Ovary (tissue), 3 donors: ENCODE measurements at regions not wholly inside any gene's neighbourhood (a gene's known extent, or its start where the extent isn't known, plus 50 kb on each side); places are given as distances from the start of the nearest gene placed in this dataset.

ENCODE experiments used
- CTCF ChIP-seq, 3 donors: fragments of 450-650 bp in 2 of 3; fragments of 200-600 bp in 1 of 3; IDR thresholded peaks; one replicate each; pipeline versions ENCODE4 v1.5.1 to v1.8.0; 2016 to 2022; ENCODE audit warnings: antibody characterized with exemption in 3 of 3, mild to moderate bottlenecking in 1 of 3
- POLR2A ChIP-seq: fragments of 450-650 bp; IDR thresholded peaks from one replicate; pipeline ENCODE4 v1.6.1; 2017; ENCODE audit warnings: antibody characterized with exemption, mild to moderate bottlenecking, moderate library complexity
- donor health status: DM: no; HTN: no; CAD: no.

DNA sequence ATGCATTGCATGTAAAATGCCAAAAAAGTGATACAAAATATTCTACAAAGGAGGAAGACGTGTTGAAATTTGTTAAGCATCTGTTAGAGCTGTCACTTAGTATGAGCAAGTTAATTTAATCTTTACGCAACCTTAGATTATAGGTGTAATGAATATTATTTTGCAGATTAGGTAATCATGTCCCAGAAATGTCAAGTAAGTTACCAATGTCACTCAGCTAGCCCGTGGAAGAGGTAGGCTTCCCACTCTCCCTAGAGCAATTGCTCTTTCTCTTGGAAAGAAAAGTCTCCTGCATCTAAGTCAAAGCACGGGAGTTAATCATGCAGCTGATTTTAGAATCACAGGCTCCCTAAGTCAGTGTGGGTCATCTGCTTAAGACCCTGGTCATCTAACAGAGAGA is 830.4 kb upstream of the IGFBP3 start:
- TF ChIP-seq POLR2A (no peak), CTCF (IDR thresholded peaks at IDR 0.05) (no peak)
